HG03354 (cell line): ENCODE measurements at regions not wholly inside any gene's neighbourhood (a gene's known extent, or its start where the extent isn't known, plus 50 kb on each side); places are given as distances from the start of the nearest gene placed in this dataset.

Experiments
- ATAC-seq: cut with Tn5 transposase; IDR thresholded peaks from one replicate; pipeline ENCODE4 v1.9.1; 2021; ENCODE audit warnings: mild to moderate bottlenecking; ENCODE audit not compliant: unreplicated experiment, poor library complexity, severe bottlenecking

GRCh38 chr3:194277104-194277785 is 73.9 kb downstream of the CPN2 start:
- ATAC-seq: no peak

GRCh38 chr3:194277786-194278130 is 73.4 kb downstream of the CPN2 start:
- no peak for ATAC-seq

GRCh38 chr3:194278186-194278845 is 72.8 kb downstream of the CPN2 start:
- no peak for ATAC-seq

- ATAC-seq: no peak
These were observed 72.0 kb downstream of the CPN2 start for GRCh38 chr3:194279101-194279500.

GRCh38 chr3:194279701-194280360 is 71.3 kb downstream of the CPN2 start:
- no peak for ATAC-seq

- no peak for ATAC-seq
These were observed 70.4 kb downstream of the CPN2 start for GRCh38 chr3:194280777-194281176.

- ATAC-seq: no peak
These were observed 69.8 kb downstream of the CPN2 start for GRCh38 chr3:194281306-194281705.

- ATAC-seq: no peak
These were observed 69.4 kb downstream of the CPN2 start for GRCh38 chr3:194281766-194282165.

- no peak for ATAC-seq
These were observed 68.5 kb downstream of the CPN2 start for GRCh38 chr3:194282436-194283122.

- no peak for ATAC-seq
These were observed 67.7 kb downstream of the CPN2 start for GRCh38 chr3:194283221-194284006.

- ATAC-seq: no peak
These were observed 66.8 kb downstream of the CPN2 start for GRCh38 chr3:194284351-194284750.

GRCh38 chr3:194285024-194285849 is 65.9 kb downstream of the CPN2 start:
- ATAC-seq: no peak

- no peak for ATAC-seq
These were observed 65.3 kb downstream of the CPN2 start for GRCh38 chr3:194285850-194286197.

- ATAC-seq: no peak
These were observed 64.6 kb downstream of the CPN2 start for GRCh38 chr3:194286375-194287146.

- ATAC-seq: no peak
These were observed 63.8 kb downstream of the CPN2 start for GRCh38 chr3:194287374-194287773.

- no peak for ATAC-seq
These were observed 63.0 kb downstream of the CPN2 start for GRCh38 chr3:194287977-194288706.
